Loucy (cell line): ENCODE measurements at regions not wholly inside any gene's neighbourhood (a gene's known extent, or its start where the extent isn't known, plus 50 kb on each side); places are given as distances from the start of the nearest gene placed in this dataset.

ENCODE experiments used
- H2AFZ ChIP-seq: fragments of 200-600 bp; sonication (generic); 2 replicates; pipeline ENCODE4 v1.6.0; 2016; ENCODE audit warnings: antibody characterized with exemption, mild to moderate bottlenecking, low read length, moderate library complexity
- H3F3A ChIP-seq: fragments of 200-600 bp; 2 replicates; pipeline ENCODE4 v1.6.0; 2016; ENCODE audit warnings: antibody characterized with exemption, low read depth, mild to moderate bottlenecking
- H3K27me3 ChIP-seq: fragments of 200-600 bp; sonication (generic); 2 replicates; pipeline ENCODE4 v1.6.1; 2014; ENCODE audit warnings: low read length, mild to moderate bottlenecking; ENCODE audit not compliant: insufficient read depth, poor library complexity, severe bottlenecking
- H3K36me3 ChIP-seq: fragments of 200-600 bp; sonication (generic); 2 replicates; pipeline ENCODE4 v1.6.1; 2016; ENCODE audit warnings: low read length; ENCODE audit not compliant: insufficient read depth
- H3K4me1 ChIP-seq: fragments of 200-600 bp; sonication (generic); 2 replicates; pipeline ENCODE4 v1.5.1; 2014; ENCODE audit warnings: low read length, mild to moderate bottlenecking; ENCODE audit not compliant: insufficient read depth, poor library complexity, severe bottlenecking
- H3K4me2 ChIP-seq: fragments of 200-600 bp; sonication (generic); 2 replicates; pipeline ENCODE4 v1.6.0; 2014; ENCODE audit warnings: antibody characterized with exemption, low read length, low read depth, mild to moderate bottlenecking; ENCODE audit not compliant: poor library complexity, severe bottlenecking
- H3K4me3 ChIP-seq: fragments of 200-600 bp; sonication (generic); 2 replicates; pipeline ENCODE4 v1.5.1; 2014; ENCODE audit warnings: low read length, mild to moderate bottlenecking, mixed read lengths; ENCODE audit not compliant: poor library complexity, severe bottlenecking
- H3K79me2 ChIP-seq: fragments of 200-600 bp; sonication (generic); 2 replicates; pipeline ENCODE4 v1.6.1; 2014; ENCODE audit warnings: low read length; ENCODE audit not compliant: insufficient read depth
- H3K9ac ChIP-seq: fragments of 200-600 bp; sonication (generic); 2 replicates; pipeline ENCODE4 v1.6.0; 2014; ENCODE audit warnings: mild to moderate bottlenecking, low read depth, low read length, moderate library complexity; ENCODE audit not compliant: poor library complexity, severe bottlenecking
- H3K9me2 ChIP-seq: fragments of 200-600 bp; sonication (generic); replicated peaks from 2 replicates; pipeline ENCODE4 v1.6.1; 2016; ENCODE audit warnings: low read depth, low read length, mixed read lengths
- H3K9me3 ChIP-seq: fragments of 200-600 bp; sonication (generic); 2 replicates; pipeline ENCODE4 v1.6.1; 2014; ENCODE audit warnings: mild to moderate bottlenecking, antibody characterized with exemption, low read length, low read depth; ENCODE audit not compliant: insufficient read depth
- H4K20me1 ChIP-seq: fragments of 200-600 bp; sonication (generic); 2 replicates; pipeline ENCODE4 v1.6.0; 2014; ENCODE audit warnings: antibody characterized with exemption, low read length, mild to moderate bottlenecking; ENCODE audit not compliant: insufficient read depth, poor library complexity, severe bottlenecking
- CTCF ChIP-seq: fragments of 200-600 bp; sonication (generic); conservative IDR thresholded peaks from 2 replicates; pipeline ENCODE4 v1.5.1; 2014; ENCODE audit warnings: mild to moderate bottlenecking, antibody characterized with exemption, low read length
- EZH2phosphoT487 ChIP-seq: fragments of 200-600 bp; IDR thresholded peaks from 2 replicates; pipeline ENCODE4 v1.6.1; 2018; ENCODE audit warnings: antibody characterized with exemption, mild to moderate bottlenecking, moderate library complexity, borderline replicate concordance

GRCh38 chr14:43198465-43198864 is 1308.6 kb downstream of the FSCB start:
- Histone ChIP-seq H3K36me3 (no peaks in the 10 kb centered on the region), H3K4me3 (no peak overlapping the region), H3K9ac (no peak overlapping the region), H3K4me1 (no peaks in the 10 kb centered on the region), H3K4me2 (no peak overlapping the region), H3F3A (no peaks in the 10 kb centered on the region), H4K20me1 (no peaks in the 10 kb centered on the region), H3K27me3 (no peaks in the 10 kb centered on the region), H3K9me3 (no peaks in the 10 kb centered on the region), H2AFZ (no peak overlapping the region), H3K9me2 (no peaks in the 10 kb centered on the region), H3K79me2 (no peaks in the 10 kb centered on the region)
- no peak for TF ChIP-seq CTCF
- TF ChIP-seq EZH2phosphoT487, result no peak

GRCh38 chr14:43184540-43184939 is 1322.5 kb downstream of the FSCB start:
- Histone ChIP-seq H3K9ac (no peak overlapping the region), H3K4me3 (no peak overlapping the region), H3K4me2 (no peak overlapping the region), H3K36me3 (no peaks in the 10 kb centered on the region), H3K4me1 (no peaks in the 10 kb centered on the region), H2AFZ (no peak overlapping the region), H4K20me1 (no peaks in the 10 kb centered on the region), H3K79me2 (no peaks in the 10 kb centered on the region), H3K27me3 (no peaks in the 10 kb centered on the region), H3K9me2 (no peaks in the 10 kb centered on the region), H3K9me3 (no peaks in the 10 kb centered on the region), H3F3A (no peaks in the 10 kb centered on the region)
- TF ChIP-seq CTCF (no peak), EZH2phosphoT487 (no peak)

GRCh38 chr14:43183916-43184315 is 1323.2 kb downstream of the FSCB start:
- H3K4me2 ChIP-seq, result no peak overlapping the region
- no peaks in the 10 kb centered on the region for H3K9me2 ChIP-seq
- H3K27me3 ChIP-seq, result no peaks in the 10 kb centered on the region
- no peaks in the 10 kb centered on the region for H3K79me2 ChIP-seq
- TF ChIP-seq CTCF, result no peak
- TF ChIP-seq EZH2phosphoT487, result no peak
- H2AFZ ChIP-seq, result no peak overlapping the region
- no peak overlapping the region for H3K9ac ChIP-seq
- H3K4me1 ChIP-seq, result no peaks in the 10 kb centered on the region
- no peaks in the 10 kb centered on the region for H3K36me3 ChIP-seq
- no peaks in the 10 kb centered on the region for H3K9me3 ChIP-seq
- no peak overlapping the region for H3K4me3 ChIP-seq
- no peaks in the 10 kb centered on the region for H3F3A ChIP-seq
- no peaks in the 10 kb centered on the region for H4K20me1 ChIP-seq
